OCI-LY7 (cell line): ENCODE measurements at regions not wholly inside any gene's neighbourhood (a gene's known extent, or its start where the extent isn't known, plus 50 kb on each side); places are given as distances from the start of the nearest gene placed in this dataset.

ENCODE experiments used
- EZH2phosphoT487 ChIP-seq: fragments of 200-600 bp; sonication (generic); IDR thresholded peaks from 2 replicates; pipeline ENCODE4 v1.6.1; 2018; ENCODE audit warnings: low read depth, borderline replicate concordance, mild to moderate bottlenecking, mixed run types, antibody characterized with exemption, low read length, moderate library complexity, mixed read lengths
- TF ChIP-seq, protein P1 (sequence below): fragments of 200-600 bp; sonication (generic); conservative IDR thresholded peaks from 2 replicates; pipeline ENCODE4 v1.5.1; 2014; ENCODE audit warnings: mild to moderate bottlenecking, antibody characterized with exemption, low read length, moderate library complexity, mixed read lengths

DNA sequence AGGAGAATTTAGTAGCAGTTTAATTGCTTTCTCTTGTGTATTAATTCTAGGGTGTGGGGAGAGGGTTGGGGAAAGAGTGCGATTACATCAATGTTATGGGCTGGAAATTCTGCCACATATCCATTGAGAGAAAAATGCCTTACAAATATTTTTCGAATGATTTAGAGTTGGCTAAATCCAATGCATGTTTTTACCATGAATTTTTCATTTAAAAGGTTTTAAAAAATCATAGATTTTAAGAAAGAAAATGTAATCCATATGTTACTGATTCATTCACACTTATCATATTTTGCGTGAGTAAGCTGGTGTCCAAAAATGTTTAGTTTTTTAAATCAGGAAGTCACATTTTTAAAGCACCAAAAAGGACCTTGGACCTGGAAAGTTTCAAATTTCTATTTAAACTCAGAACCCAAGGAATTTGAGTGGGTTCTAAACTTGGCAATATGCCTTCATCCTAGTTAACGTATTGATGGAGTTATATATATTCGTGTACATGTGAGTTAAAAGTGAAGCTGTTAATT lies 627.4 kb upstream of the CITED2 start:
- TF ChIP-seq, protein P1, sequence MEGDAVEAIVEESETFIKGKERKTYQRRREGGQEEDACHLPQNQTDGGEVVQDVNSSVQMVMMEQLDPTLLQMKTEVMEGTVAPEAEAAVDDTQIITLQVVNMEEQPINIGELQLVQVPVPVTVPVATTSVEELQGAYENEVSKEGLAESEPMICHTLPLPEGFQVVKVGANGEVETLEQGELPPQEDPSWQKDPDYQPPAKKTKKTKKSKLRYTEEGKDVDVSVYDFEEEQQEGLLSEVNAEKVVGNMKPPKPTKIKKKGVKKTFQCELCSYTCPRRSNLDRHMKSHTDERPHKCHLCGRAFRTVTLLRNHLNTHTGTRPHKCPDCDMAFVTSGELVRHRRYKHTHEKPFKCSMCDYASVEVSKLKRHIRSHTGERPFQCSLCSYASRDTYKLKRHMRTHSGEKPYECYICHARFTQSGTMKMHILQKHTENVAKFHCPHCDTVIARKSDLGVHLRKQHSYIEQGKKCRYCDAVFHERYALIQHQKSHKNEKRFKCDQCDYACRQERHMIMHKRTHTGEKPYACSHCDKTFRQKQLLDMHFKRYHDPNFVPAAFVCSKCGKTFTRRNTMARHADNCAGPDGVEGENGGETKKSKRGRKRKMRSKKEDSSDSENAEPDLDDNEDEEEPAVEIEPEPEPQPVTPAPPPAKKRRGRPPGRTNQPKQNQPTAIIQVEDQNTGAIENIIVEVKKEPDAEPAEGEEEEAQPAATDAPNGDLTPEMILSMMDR: no peak
- TF ChIP-seq EZH2phosphoT487: no peak
